GM18907 (cell line): ENCODE measurements at regions not wholly inside any gene's neighbourhood (a gene's known extent, or its start where the extent isn't known, plus 50 kb on each side); places are given as distances from the start of the nearest gene placed in this dataset.

Experiments used
- ATAC-seq: cut with Tn5 transposase; IDR thresholded peaks from one replicate; pipeline ENCODE4 v1.9.1; 2021; ENCODE audit warnings: mild to moderate bottlenecking, moderate library complexity; ENCODE audit not compliant: unreplicated experiment

GRCh38 chr2:111657351-111657975 lies 226.5 kb downstream of the ANAPC1 start:
- no peak for ATAC-seq

- no peak for ATAC-seq
These were observed 224.3 kb downstream of the ANAPC1 start for GRCh38 chr2:111659361-111660333.

- no peak for ATAC-seq
These were observed 223.2 kb downstream of the ANAPC1 start for GRCh38 chr2:111660811-111661210.

GRCh38 chr2:111661286-111661940 lies 222.6 kb downstream of the ANAPC1 start:
- ATAC-seq, result no peak

- ATAC-seq, result no peak
These were observed 221.8 kb downstream of the ANAPC1 start for GRCh38 chr2:111662039-111662770.

GRCh38 chr2:111662771-111663470 lies 221.1 kb downstream of the ANAPC1 start:
- ATAC-seq, result no peak

GRCh38 chr2:111663471-111664274 lies 220.3 kb downstream of the ANAPC1 start:
- no peak for ATAC-seq

- no peak for ATAC-seq
These were observed 219.6 kb downstream of the ANAPC1 start for GRCh38 chr2:111664275-111664850.

- no peak for ATAC-seq
These were observed 219.0 kb downstream of the ANAPC1 start for GRCh38 chr2:111665011-111665410.

GRCh38 chr2:111665551-111666116 lies 218.4 kb downstream of the ANAPC1 start:
- ATAC-seq, result no peak

GRCh38 chr2:111666160-111666559 lies 217.8 kb downstream of the ANAPC1 start:
- no peak for ATAC-seq

GRCh38 chr2:111667001-111667400 lies 217.0 kb downstream of the ANAPC1 start:
- no peak for ATAC-seq

- ATAC-seq, result no peak
These were observed 216.3 kb downstream of the ANAPC1 start for GRCh38 chr2:111667542-111668273.

GRCh38 chr2:111668274-111668616 lies 215.7 kb downstream of the ANAPC1 start:
- no peak for ATAC-seq

GRCh38 chr2:111668741-111669140 lies 215.3 kb downstream of the ANAPC1 start:
- no peak for ATAC-seq

GRCh38 chr2:111669928-111670695 lies 213.9 kb downstream of the ANAPC1 start:
- no peak for ATAC-seq

- no peak for ATAC-seq
These were observed 213.2 kb downstream of the ANAPC1 start for GRCh38 chr2:111670776-111671175.
